HL-60 (cell line): ENCODE measurements at regions not wholly inside any gene's neighbourhood (a gene's known extent, or its start where the extent isn't known, plus 50 kb on each side); places are given as distances from the start of the nearest gene placed in this dataset.

ENCODE experiments used
- DNase-seq, 2 experiments: peaks; one replicate each; pipeline ENCODE4 v3.0.0-alpha.2; 2010 to 2020; ENCODE audit warnings: low read depth in 1 of 2, low spot score in 1 of 2
- H3K27ac ChIP-seq: fragments of 250-450 bp; sonication (Bioruptor Pico); replicated peaks from 2 replicates; pipeline ENCODE4 v1.5.1; 2020; ENCODE audit warnings: mild to moderate bottlenecking, moderate library complexity
- H3K27me3 ChIP-seq: fragments of 250-450 bp; sonication (Bioruptor Pico); 2 replicates; pipeline ENCODE4 v1.5.1; 2021; ENCODE audit warnings: mild to moderate bottlenecking, moderate library complexity; ENCODE audit not compliant: insufficient read depth, poor library complexity, severe bottlenecking
- H3K4me3 ChIP-seq: replicated peaks from 2 replicates; pipeline ENCODE4 v1.5.1; 2011; ENCODE audit warnings: mild to moderate bottlenecking, control low read depth, low read length; ENCODE audit not compliant: insufficient read depth
- CTCF ChIP-seq: IDR thresholded peaks from one replicate; pipeline ENCODE4 v1.5.1; 2011; ENCODE audit warnings: low read length, control low read depth, inconsistent platforms; ENCODE audit not compliant: insufficient read depth
- GABPA ChIP-seq: IDR thresholded peaks from 2 replicates; pipeline ENCODE4 v1.6.1; 2012; ENCODE audit warnings: low read depth
- POLR2AphosphoS5 ChIP-seq: IDR thresholded peaks from 2 replicates; pipeline ENCODE4 v1.6.1; 2012; ENCODE audit warnings: low read depth
- REST ChIP-seq: IDR thresholded peaks from 2 replicates; pipeline ENCODE4 v1.6.1; 2012; ENCODE audit warnings: low read depth; ENCODE audit not compliant: insufficient replicate concordance
- SPI1 ChIP-seq: IDR thresholded peaks from 2 replicates; pipeline ENCODE4 v1.6.1; 2012; ENCODE audit warnings: low read depth, mild to moderate bottlenecking, borderline replicate concordance

GRCh38 chr3:69665026-69665737 is 74.1 kb upstream of the MITF start:
- no peak for DNase-seq
- H3K27ac ChIP-seq, result no peak overlapping the region
- no peak for TF ChIP-seq REST
- no peak for TF ChIP-seq GABPA
- TF ChIP-seq CTCF, result no peak
- no peaks in the 10 kb centered on the region for H3K27me3 ChIP-seq
- no peak overlapping the region for H3K4me3 ChIP-seq

DNA sequence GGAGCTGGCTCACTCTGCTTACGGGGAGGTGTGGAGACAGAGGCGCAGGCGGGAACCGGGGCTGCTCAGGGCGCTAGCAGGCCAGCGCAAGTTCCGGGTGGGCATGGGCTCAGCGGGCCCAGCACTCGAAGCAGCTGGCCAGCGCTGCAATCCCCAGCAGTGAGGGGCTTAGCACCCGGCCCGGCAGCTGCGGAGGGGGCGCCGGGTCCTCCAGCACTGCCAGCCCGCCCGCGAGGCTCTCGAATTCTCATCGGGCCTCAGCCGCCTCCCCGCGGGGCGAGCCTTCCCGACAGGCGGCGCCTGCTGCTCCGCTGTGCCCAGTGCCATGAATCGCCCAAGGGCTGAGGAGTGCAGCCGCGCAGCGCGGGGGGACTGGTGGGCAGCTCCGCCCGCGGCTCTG is 78.6 kb upstream of the MITF start:
- no peak overlapping the region for H3K4me3 ChIP-seq
- H3K27me3 ChIP-seq, result no peaks in the 10 kb centered on the region
- no peak overlapping the region for H3K27ac ChIP-seq
- TF ChIP-seq SPI1 (no peak), GABPA (no peak), POLR2AphosphoS5 (no peak), REST (no peak), CTCF (no peak)
- no peak for DNase-seq

GRCh38 chr3:69659180-69659910 is 79.9 kb upstream of the MITF start:
- Histone ChIP-seq H3K4me3 (no peak overlapping the region), H3K27ac (no peak overlapping the region), H3K27me3 (no peaks in the 10 kb centered on the region)
- TF ChIP-seq GABPA (no peak), POLR2AphosphoS5 (no peak), REST (no peak), CTCF (no peak), SPI1 (no peak)
- DNase-seq, result no peak
